GM10266 (cell line): ENCODE measurements at regions not wholly inside any gene's neighbourhood (a gene's known extent, or its start where the extent isn't known, plus 50 kb on each side); places are given as distances from the start of the nearest gene placed in this dataset.

ENCODE experiments used
- DNase-seq: peaks from one replicate; pipeline ENCODE4 v3.0.0; 2012; ENCODE audit errors: extremely low spot score
- CTCF ChIP-seq: IDR thresholded peaks from 2 replicates; pipeline ENCODE4 v1.5.1; 2012; ENCODE audit warnings: mild to moderate bottlenecking, low read depth; ENCODE audit not compliant: control insufficient read depth, insufficient read depth; ENCODE audit errors: missing control alignments

DNA sequence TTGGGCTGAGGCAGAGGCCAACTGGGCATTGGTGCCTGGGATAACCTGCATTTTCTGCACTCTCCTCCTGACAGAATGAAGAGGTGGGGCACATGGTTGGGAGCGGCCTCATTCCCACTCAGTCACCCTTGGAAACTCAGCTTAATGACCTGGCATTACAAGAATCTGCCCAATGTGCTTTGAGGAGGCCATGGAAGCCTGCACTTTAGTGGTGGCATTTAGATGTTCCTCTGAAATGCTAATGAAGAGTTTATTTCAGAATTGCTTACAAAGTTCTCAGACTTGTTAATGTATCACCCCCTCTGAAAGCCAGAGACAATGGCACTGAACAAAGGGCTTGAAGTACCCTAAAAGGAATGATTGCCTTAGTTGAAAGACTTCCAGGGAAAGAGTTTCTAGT is 71.4 kb upstream of the PARP11 start:
- TF ChIP-seq CTCF = no peak
- DNase-seq = no peak

- TF ChIP-seq CTCF = no peak
- DNase-seq = no peak
Measured at GRCh38 chr12:3938042-3938544, 64.9 kb upstream of the PARP11 start.

DNA sequence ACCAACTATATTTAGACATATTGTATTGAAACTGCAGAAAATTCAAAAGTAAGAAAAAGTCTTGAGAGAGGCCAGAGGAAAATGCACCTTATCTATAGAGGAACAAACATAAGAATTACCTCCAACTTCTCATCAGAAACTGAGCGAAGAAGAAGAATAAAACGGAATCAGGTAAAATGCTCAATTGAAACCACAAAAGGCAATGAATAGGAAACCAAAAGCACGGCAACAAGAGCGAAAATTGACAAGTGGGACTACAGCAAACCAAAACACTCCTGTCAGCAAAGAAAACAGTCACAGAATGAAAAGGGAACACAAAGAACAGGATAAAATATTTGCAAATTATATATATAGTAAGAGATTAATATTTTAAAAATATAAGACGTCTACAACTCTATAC is 61.9 kb upstream of the PARP11 start:
- no peak for TF ChIP-seq CTCF
- no peak for DNase-seq

GRCh38 chr12:3933819-3934192 is 60.6 kb upstream of the PARP11 start:
- no peak for DNase-seq
- TF ChIP-seq CTCF = no peak

DNA sequence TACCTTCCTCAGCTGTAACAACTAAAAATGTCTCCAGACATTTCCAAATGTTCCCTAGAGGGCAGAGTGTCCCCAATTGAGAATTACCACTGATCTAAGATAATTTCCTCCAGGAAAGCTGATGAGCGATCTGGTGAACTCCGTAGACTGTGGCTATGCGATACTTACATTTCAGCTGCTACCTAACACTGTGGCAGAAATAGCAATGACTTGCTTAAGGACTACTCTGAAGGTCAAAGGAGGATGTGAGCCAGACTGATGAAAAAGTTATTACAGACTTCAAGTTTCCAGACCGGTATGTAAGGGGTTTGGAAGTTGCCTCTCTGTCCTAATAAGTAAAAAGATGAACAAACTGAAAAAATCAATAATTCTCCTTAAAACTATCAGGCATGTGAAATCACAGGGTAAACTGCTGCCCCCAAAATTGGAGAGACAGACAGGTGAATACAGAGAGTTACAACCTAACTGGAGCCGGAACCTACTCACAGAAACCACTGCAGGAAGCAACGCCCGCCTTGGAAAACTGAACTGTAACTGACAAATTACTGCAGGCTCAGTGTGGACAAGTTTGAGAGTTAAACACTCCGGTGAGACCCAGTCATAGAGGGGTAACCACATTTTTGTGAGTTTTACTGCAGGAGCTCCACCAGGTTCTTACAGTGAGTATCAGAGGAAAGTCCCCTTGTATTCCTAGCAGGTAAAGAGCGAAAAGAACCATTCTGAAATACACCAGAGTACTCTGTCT is 60.0 kb upstream of the PARP11 start:
- TF ChIP-seq CTCF = no peak
- DNase-seq = no peak

GRCh38 chr12:3931776-3932175 is 58.6 kb upstream of the PARP11 start:
- TF ChIP-seq CTCF = no peak
- no peak for DNase-seq

DNA sequence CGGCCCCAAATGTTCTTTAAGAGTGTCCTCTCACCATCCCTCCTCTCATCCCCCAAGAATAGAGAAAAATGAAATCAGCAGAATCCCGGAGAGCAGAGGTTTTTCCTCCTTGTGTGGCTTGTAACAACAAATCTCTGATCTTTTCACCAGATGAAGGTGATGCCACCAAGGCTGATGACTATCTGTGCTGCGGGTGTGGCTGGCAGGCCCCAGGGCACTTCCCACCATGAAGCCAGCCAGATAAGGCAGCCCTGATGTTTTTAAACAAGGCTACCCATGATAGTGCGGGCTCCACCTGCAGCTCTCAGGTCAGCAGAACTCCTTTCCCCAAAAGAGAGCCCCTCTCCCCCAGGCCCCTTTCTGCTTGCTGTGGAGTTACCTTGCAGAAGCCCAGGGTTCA is 58.0 kb upstream of the PARP11 start:
- no peak for TF ChIP-seq CTCF
- no peak for DNase-seq
